ENCODE measurements at regions not wholly inside any gene's neighbourhood (a gene's known extent, or its start where the extent isn't known, plus 50 kb on each side); places are given as distances from the start of the nearest gene placed in this dataset.
A peak's percentile ranks its signal among the peaks of the same experiment; 100 is the strongest.

DNA sequence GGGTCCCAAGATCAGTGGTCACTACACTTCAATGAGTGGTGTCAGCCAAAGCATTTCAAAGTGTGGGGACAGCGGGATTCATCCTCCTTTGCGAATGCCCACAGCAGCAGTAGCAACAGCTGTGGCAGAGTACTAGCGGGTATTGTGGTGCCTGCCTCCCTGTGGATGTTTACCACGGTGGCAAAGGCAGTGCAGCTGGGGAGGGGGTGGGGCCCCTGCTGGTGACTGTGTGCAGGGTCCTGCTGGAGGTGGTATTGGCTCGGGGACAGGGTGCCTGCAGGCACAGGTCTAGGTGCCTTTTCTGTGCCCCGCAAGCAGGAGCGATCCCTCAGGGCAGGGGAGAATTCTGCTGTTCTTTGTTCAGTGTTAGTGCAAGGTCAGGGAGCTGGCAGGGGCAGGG, 415.7 kb downstream of the USP25 start:
- H3K27me3 Mint-ChIP-seq (ENCODE audit: low read depth), result no peaks in the 10 kb centered on the region

DNA sequence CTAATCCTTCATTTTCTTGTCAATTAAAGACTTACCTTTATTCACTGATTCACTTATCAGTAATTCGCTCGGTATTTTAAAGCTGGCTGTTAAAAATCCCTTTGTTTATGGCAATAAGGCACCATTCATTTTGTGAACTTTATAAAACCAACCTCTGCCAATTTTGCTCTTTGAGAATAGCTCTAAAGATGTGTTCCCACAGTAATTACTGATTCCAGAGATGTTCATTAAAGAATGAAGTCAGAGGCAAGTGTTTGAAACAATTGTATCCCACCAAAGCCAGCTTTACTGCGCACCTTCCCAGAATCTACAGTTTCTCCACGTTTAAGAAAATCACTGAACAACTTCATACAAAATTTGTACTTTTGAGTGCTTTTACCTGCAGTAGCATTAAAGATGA, 424.5 kb downstream of the USP25 start:
- H3K4me3 Mint-ChIP-seq (ENCODE audit: unreplicated experiment), result no peak overlapping the region

More for the DNA sequence above, 415.7 kb downstream of the USP25 start:
- TF ChIP-seq, protein P1, sequence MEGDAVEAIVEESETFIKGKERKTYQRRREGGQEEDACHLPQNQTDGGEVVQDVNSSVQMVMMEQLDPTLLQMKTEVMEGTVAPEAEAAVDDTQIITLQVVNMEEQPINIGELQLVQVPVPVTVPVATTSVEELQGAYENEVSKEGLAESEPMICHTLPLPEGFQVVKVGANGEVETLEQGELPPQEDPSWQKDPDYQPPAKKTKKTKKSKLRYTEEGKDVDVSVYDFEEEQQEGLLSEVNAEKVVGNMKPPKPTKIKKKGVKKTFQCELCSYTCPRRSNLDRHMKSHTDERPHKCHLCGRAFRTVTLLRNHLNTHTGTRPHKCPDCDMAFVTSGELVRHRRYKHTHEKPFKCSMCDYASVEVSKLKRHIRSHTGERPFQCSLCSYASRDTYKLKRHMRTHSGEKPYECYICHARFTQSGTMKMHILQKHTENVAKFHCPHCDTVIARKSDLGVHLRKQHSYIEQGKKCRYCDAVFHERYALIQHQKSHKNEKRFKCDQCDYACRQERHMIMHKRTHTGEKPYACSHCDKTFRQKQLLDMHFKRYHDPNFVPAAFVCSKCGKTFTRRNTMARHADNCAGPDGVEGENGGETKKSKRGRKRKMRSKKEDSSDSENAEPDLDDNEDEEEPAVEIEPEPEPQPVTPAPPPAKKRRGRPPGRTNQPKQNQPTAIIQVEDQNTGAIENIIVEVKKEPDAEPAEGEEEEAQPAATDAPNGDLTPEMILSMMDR (IDR thresholded peaks at IDR 0.05), result no peak
- Mint-ChIP-seq H3K27ac (ENCODE audit: unreplicated experiment) (no peak overlapping the region), H3K9me3 (ENCODE audit: low read depth) (peaks cover 17% of the 10 kb centered on the region), H3K4me1 (ENCODE audit: low read depth) (no peaks in the 10 kb centered on the region), H3K36me3 (ENCODE audit: low read depth) (peaks cover 2% of the 10 kb centered on the region), H3K4me3 (ENCODE audit: unreplicated experiment) (no peak overlapping the region)
- DNase-seq (ENCODE audit: low spot score), result no peak

DNA sequence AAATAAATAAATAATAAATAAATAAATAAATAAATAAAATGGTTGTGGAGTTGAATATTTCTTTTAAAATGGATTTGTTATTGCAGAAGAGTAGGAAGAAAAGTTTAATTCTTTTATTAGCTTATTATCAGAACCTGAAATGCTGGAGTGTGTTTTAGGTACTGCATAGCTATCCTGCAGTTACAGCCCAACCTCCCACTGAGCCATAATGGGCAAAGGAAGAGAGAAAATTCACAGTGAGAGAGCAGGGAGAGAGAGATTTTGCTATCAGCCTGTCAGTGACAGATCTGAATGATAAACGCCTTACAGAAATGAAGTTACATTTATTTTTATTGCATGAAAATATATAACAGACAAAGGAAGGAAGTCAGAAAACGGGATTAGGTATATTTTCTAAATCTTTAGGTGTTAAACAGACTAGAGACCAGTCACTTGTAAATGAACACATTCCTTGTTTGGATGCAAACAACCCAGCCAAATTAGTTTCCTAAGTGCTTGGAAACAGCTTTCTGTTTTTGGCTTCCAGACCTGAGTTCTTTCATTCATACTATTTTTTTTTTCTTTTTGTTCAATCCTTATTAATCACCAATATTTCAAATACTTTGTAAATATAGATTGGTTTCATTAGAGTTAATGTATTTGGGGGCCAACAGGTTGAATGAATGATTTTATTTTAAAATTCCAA, 425.3 kb downstream of the USP25 start:
- TF ChIP-seq, protein P1 (IDR thresholded peaks at IDR 0.05), result no peak
- DNase-seq (ENCODE audit: low spot score), result no peak
- Mint-ChIP-seq H3K9me3 (ENCODE audit: low read depth) (no peaks in the 10 kb centered on the region), H3K27me3 (ENCODE audit: low read depth) (no peaks in the 10 kb centered on the region), H3K4me1 (ENCODE audit: low read depth) (peaks cover 11% of the 10 kb centered on the region), H3K27ac (ENCODE audit: unreplicated experiment) (no peak overlapping the region), H3K4me3 (ENCODE audit: unreplicated experiment) (no peak overlapping the region), H3K36me3 (ENCODE audit: low read depth) (no peaks in the 10 kb centered on the region)

More for the DNA sequence above, 424.5 kb downstream of the USP25 start:
- no peaks in the 10 kb centered on the region for H3K9me3 Mint-ChIP-seq (ENCODE audit: low read depth)
- H3K27me3 Mint-ChIP-seq (ENCODE audit: low read depth), result no peaks in the 10 kb centered on the region
- no peak overlapping the region for H3K27ac Mint-ChIP-seq (ENCODE audit: unreplicated experiment)
- no peaks in the 10 kb centered on the region for H3K36me3 Mint-ChIP-seq (ENCODE audit: low read depth)
- H3K4me1 Mint-ChIP-seq (ENCODE audit: low read depth), result peaks cover 5% of the 10 kb centered on the region
- DNase-seq (ENCODE audit: low spot score), result no peak
- TF ChIP-seq, protein P1 (IDR thresholded peaks at IDR 0.05), result no peak

- peaks cover 11% of the 10 kb centered on the region for H3K4me1 Mint-ChIP-seq (ENCODE audit: low read depth)
- no peak overlapping the region for H3K27ac Mint-ChIP-seq (ENCODE audit: unreplicated experiment)
- H3K36me3 Mint-ChIP-seq (ENCODE audit: low read depth), result no peaks in the 10 kb centered on the region
- H3K4me3 Mint-ChIP-seq (ENCODE audit: unreplicated experiment), result no peak overlapping the region
- TF ChIP-seq, protein P1 (IDR thresholded peaks at IDR 0.05), result no peak
- H3K9me3 Mint-ChIP-seq (ENCODE audit: low read depth), result no peaks in the 10 kb centered on the region
- DNase-seq (ENCODE audit: low spot score), result no peak
- no peaks in the 10 kb centered on the region for H3K27me3 Mint-ChIP-seq (ENCODE audit: low read depth)
These were observed 427.2 kb downstream of the USP25 start for GRCh38 chr21:16156841-16157489.

DNA sequence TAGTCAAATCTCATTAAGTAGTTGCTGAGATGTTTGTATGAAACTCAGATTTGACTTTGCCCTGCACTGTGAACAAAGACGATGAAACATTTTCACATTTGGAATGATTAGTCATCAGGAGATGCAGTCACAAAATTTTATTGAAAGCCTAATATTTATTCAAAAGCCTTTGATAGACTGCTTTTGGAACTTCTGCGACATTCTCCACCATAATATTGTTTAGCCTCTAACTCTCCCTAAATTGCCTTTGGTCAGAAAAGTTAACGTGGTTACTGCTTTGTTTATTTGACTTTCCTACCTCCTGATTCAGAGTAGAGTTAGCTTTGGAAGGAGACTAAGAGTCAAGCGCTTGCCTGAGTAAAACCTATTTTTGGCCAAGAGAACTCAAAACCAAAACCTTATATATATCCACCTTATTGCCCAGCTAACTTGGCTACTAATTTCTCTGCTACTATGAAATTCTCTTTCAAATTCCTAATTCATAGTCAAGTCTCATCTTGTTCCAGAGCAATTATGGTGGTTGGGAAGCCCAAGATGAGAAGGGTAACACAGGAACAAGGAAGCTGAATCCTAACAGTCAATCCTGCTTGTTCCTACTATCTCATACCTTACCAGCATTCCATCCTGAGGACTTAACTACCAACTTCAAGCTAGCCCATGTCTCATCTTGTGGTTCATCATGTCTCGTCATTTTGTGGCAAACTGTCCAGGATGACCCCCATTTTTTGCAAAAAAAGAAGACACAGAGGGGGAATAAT, 429.6 kb downstream of the USP25 start:
- H3K4me1 Mint-ChIP-seq (ENCODE audit: low read depth), result peaks cover 11% of the 10 kb centered on the region
- no peak for DNase-seq (ENCODE audit: low spot score)
- no peaks in the 10 kb centered on the region for H3K36me3 Mint-ChIP-seq (ENCODE audit: low read depth)
- no peak overlapping the region for H3K4me3 Mint-ChIP-seq (ENCODE audit: unreplicated experiment)
- H3K9me3 Mint-ChIP-seq (ENCODE audit: low read depth), result no peaks in the 10 kb centered on the region
- TF ChIP-seq, protein P1 (IDR thresholded peaks at IDR 0.05), result no peak
- H3K27ac Mint-ChIP-seq (ENCODE audit: unreplicated experiment), result peak overlapping the region; percentile 3
- H3K27me3 Mint-ChIP-seq (ENCODE audit: low read depth), result no peaks in the 10 kb centered on the region

All from chondrocyte (in vitro differentiated cells).